ENCODE measurements at regions not wholly inside any gene's neighbourhood (a gene's known extent, or its start where the extent isn't known, plus 50 kb on each side); places are given as distances from the start of the nearest gene placed in this dataset.
"Not testable (repeated sequence)": the region's sequence is repeated elsewhere in the genome, so short reads cannot be mapped to it uniquely, and the experiment has no call there.

- Mint-ChIP-seq H3K27me3 (no peaks in the 10 kb centered on the region), H3K9me3 (no peaks in the 10 kb centered on the region), H3K36me3 (ENCODE audit: low read depth) (no peaks in the 10 kb centered on the region), H3K4me3 (no peak overlapping the region), H3K27ac (no peak overlapping the region), H3K4me1 (ENCODE audit: low read depth) (no peaks in the 10 kb centered on the region)
- ChIA-PET POLR2A (no interaction called here), CTCF (no interaction called here)
- no peak for TF ChIP-seq CTCF (IDR thresholded peaks at IDR 0.05)
- intact Hi-C loops (cut with micrococcal nuclease), result no loop called here
- ATAC-seq (no peak), DNase-seq (no peak)
These were observed 82.2 kb upstream of the EPHA3 start for GRCh38 chr3:89025185-89025584.

- TF ChIP-seq CTCF (IDR thresholded peaks at IDR 0.05), result no peak
- no peak overlapping the region for H3K4me3 Mint-ChIP-seq
- DNase-seq, result no peak
These were observed 74.9 kb upstream of the EPHA3 start for GRCh38 chr3:89032346-89033013.

GRCh38 chr3:89034723-89035122 lies 72.7 kb upstream of the EPHA3 start:
- H3K27me3 Mint-ChIP-seq; DNase-seq; POLR2A ChIA-PET; intact Hi-C loops (cut with micrococcal nuclease); H3K36me3 Mint-ChIP-seq (ENCODE audit: low read depth); H3K27ac Mint-ChIP-seq; ATAC-seq; H3K4me3 Mint-ChIP-seq; H3K4me1 Mint-ChIP-seq (ENCODE audit: low read depth); CTCF ChIA-PET; H3K9me3 Mint-ChIP-seq: not testable (repeated sequence)

More at GRCh38 chr3:89032346-89033013, 74.9 kb upstream of the EPHA3 start:
- no peak for ATAC-seq
- Mint-ChIP-seq H3K27ac (no peak overlapping the region), H3K4me1 (ENCODE audit: low read depth) (no peaks in the 10 kb centered on the region), H3K9me3 (peaks cover 2% of the 10 kb centered on the region), H3K36me3 (ENCODE audit: low read depth) (no peaks in the 10 kb centered on the region), H3K27me3 (no peaks in the 10 kb centered on the region)
- intact Hi-C loops (cut with micrococcal nuclease), result no loop called here
- CTCF ChIA-PET, result interaction anchor here (0.5 kb wide), 1 partner anchor 24 kb away, joined by 4 read pairs; no protein-coding TSS in a partner anchor
- POLR2A ChIA-PET, result no interaction called here

GRCh38 chr3:89038869-89039268 lies 68.6 kb upstream of the EPHA3 start:
- Mint-ChIP-seq H3K36me3 (ENCODE audit: low read depth) (no peaks in the 10 kb centered on the region), H3K9me3 (peaks cover 4% of the 10 kb centered on the region), H3K4me3 (no peak overlapping the region), H3K27me3 (no peaks in the 10 kb centered on the region), H3K27ac (no peak overlapping the region), H3K4me1 (ENCODE audit: low read depth) (no peaks in the 10 kb centered on the region)
- ChIA-PET POLR2A (no interaction called here), CTCF (no interaction called here)
- intact Hi-C loops (cut with micrococcal nuclease), result no loop called here
- DNase-seq (no peak), ATAC-seq (no peak)
- no peak for TF ChIP-seq CTCF (IDR thresholded peaks at IDR 0.05)

GRCh38 chr3:89042236-89042835 lies 65.1 kb upstream of the EPHA3 start:
- Mint-ChIP-seq H3K9me3 (peaks cover 1% of the 10 kb centered on the region), H3K36me3 (ENCODE audit: low read depth) (no peaks in the 10 kb centered on the region), H3K27ac (no peak overlapping the region), H3K4me1 (ENCODE audit: low read depth) (no peaks in the 10 kb centered on the region), H3K27me3 (no peaks in the 10 kb centered on the region), H3K4me3 (no peak overlapping the region)
- POLR2A ChIA-PET, result no interaction called here
- DNase-seq (no peak), ATAC-seq (no peak)
- intact Hi-C loops (cut with micrococcal nuclease), result no loop called here
- TF ChIP-seq CTCF (IDR thresholded peaks at IDR 0.05), result no peak
- CTCF ChIA-PET, result no interaction called here
